ENCODE measurements at regions not wholly inside any gene's neighbourhood (a gene's known extent, or its start where the extent isn't known, plus 50 kb on each side); places are given as distances from the start of the nearest gene placed in this dataset.
A peak's percentile ranks its signal among the peaks of the same experiment; 100 is the strongest.

GRCh38 chr10:4017336-4017735 is 232.3 kb upstream of the KLF6 start:
- no peaks in the 10 kb centered on the region for H3K79me2 ChIP-seq (ENCODE audit: insufficient read depth, low read length)
- no peak overlapping the region for H3K4me3 ChIP-seq (ENCODE audit: low read depth in 1 of 2, low read length in 2 of 2)
- H3K36me3 ChIP-seq (ENCODE audit: insufficient read depth, low read length) = no peaks in the 10 kb centered on the region
- H3K27me3 ChIP-seq (ENCODE audit: insufficient read depth, low read length, poor library complexity) = no peaks in the 10 kb centered on the region
- no peaks in the 10 kb centered on the region for H4K20me1 ChIP-seq (ENCODE audit: insufficient read depth, low read length)
- peaks cover 17% of the 10 kb centered on the region for H3K4me1 ChIP-seq (ENCODE audit: insufficient read depth, low read length)
- no peak overlapping the region for H3K27ac ChIP-seq (ENCODE audit: low read length)
- H2AFZ ChIP-seq (ENCODE audit: low read depth, low read length) = no peak overlapping the region
- no peak overlapping the region for H3K9ac ChIP-seq (ENCODE audit: low read depth, low read length)
- no peak for DNase-seq
- ATAC-seq (ENCODE audit: insufficient read depth, low read depth) = no peak
- H3K9me3 ChIP-seq (ENCODE audit: insufficient read depth, low read length, severe bottlenecking) = no peaks in the 10 kb centered on the region
- TF ChIP-seq EZH2 (IDR thresholded peaks at IDR 0.05; ENCODE audit: borderline replicate concordance, low read depth, low read length, severe bottlenecking) (no peak), CTCF (IDR thresholded peaks at IDR 0.05; ENCODE audit: borderline replicate concordance, extremely low read depth, low read length, poor library complexity, severe bottlenecking) (no peak)
- no peak overlapping the region for H3K4me2 ChIP-seq (ENCODE audit: insufficient read depth, low read length)

GRCh38 chr10:4016214-4016740 is 231.3 kb upstream of the KLF6 start:
- ATAC-seq (ENCODE audit: insufficient read depth, low read depth) (no peak), DNase-seq (no peak)
- no peaks in the 10 kb centered on the region for H3K36me3 ChIP-seq (ENCODE audit: insufficient read depth, low read length)
- no peak overlapping the region for H3K27ac ChIP-seq (ENCODE audit: low read length)
- H3K4me2 ChIP-seq (ENCODE audit: insufficient read depth, low read length) = no peak overlapping the region
- no peak overlapping the region for H3K4me3 ChIP-seq (ENCODE audit: low read depth in 1 of 2, low read length in 2 of 2)
- H3K9me3 ChIP-seq (ENCODE audit: insufficient read depth, low read length, severe bottlenecking) = no peaks in the 10 kb centered on the region
- no peak overlapping the region for H3K9ac ChIP-seq (ENCODE audit: low read depth, low read length)
- no peaks in the 10 kb centered on the region for H4K20me1 ChIP-seq (ENCODE audit: insufficient read depth, low read length)
- peaks cover 13% of the 10 kb centered on the region for H3K4me1 ChIP-seq (ENCODE audit: insufficient read depth, low read length)
- TF ChIP-seq EZH2 (IDR thresholded peaks at IDR 0.05; ENCODE audit: borderline replicate concordance, low read depth, low read length, severe bottlenecking) (no peak), CTCF (IDR thresholded peaks at IDR 0.05; ENCODE audit: borderline replicate concordance, extremely low read depth, low read length, poor library complexity, severe bottlenecking) (no peak)
- no peaks in the 10 kb centered on the region for H3K27me3 ChIP-seq (ENCODE audit: insufficient read depth, low read length, poor library complexity)
- no peak overlapping the region for H2AFZ ChIP-seq (ENCODE audit: low read depth, low read length)
- no peaks in the 10 kb centered on the region for H3K79me2 ChIP-seq (ENCODE audit: insufficient read depth, low read length)

DNA sequence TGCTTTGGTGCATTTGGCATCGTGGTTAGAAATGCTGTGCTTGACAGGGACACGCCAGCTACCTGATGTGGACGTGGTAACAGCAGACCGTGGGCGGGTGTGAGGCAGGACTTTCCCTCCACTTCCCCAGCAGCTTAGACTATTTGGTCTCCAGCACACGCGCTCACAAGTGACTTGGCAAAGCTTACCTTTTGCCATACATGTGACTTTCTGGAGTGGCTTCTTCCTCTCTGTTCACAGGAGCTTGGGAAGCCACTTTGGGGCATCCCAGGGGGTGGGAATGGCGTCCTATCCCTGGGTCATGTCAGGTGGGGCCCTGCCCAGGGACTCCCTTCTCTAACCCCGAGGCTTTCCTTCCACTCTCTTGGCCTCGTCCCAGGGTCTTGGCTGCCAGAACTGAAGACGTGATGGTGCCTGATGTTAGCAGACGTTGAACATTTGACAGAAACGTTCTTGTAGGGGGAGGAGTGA is 228.7 kb upstream of the KLF6 start:
- Histone ChIP-seq H3K9me3 (ENCODE audit: insufficient read depth, low read length, severe bottlenecking) (no peaks in the 10 kb centered on the region), H3K27ac (ENCODE audit: low read length) (no peak overlapping the region), H3K36me3 (ENCODE audit: insufficient read depth, low read length) (no peaks in the 10 kb centered on the region), H3K27me3 (ENCODE audit: insufficient read depth, low read length, poor library complexity) (no peaks in the 10 kb centered on the region), H3K9ac (ENCODE audit: low read depth, low read length) (no peak overlapping the region), H4K20me1 (ENCODE audit: insufficient read depth, low read length) (no peaks in the 10 kb centered on the region), H3K4me2 (ENCODE audit: insufficient read depth, low read length) (no peak overlapping the region), H3K4me3 (ENCODE audit: low read depth in 1 of 2, low read length in 2 of 2) (no peak overlapping the region), H3K4me1 (ENCODE audit: insufficient read depth, low read length) (no peaks in the 10 kb centered on the region), H2AFZ (ENCODE audit: low read depth, low read length) (no peak overlapping the region), H3K79me2 (ENCODE audit: insufficient read depth, low read length) (no peaks in the 10 kb centered on the region)
- ATAC-seq (ENCODE audit: insufficient read depth, low read depth) (no peak), DNase-seq (peak; percentile 17)
- no peak for TF ChIP-seq EZH2 (IDR thresholded peaks at IDR 0.05; ENCODE audit: borderline replicate concordance, low read depth, low read length, severe bottlenecking)
- TF ChIP-seq CTCF (IDR thresholded peaks at IDR 0.05; ENCODE audit: borderline replicate concordance, extremely low read depth, low read length, poor library complexity, severe bottlenecking) = no peak

DNA sequence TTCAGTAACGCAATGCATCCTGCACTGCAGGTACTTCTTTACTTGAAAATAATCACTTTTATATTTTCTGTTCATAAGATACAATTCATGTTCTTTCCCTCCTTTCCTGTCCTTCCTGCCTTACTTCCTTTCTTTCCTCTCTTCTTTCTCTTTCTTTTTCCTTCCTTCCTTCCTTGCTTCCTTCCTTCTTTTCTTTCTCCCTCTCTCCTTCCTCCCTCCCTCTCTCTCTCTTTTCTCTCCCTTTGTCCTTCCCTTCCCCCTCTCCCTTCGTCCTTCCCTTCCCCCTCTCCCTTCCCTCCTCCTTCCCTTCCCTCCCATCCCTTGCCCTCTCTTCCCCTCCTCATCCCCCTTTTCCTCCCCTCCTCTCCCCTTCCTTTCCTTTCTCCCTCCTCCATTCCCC is 227.8 kb upstream of the KLF6 start:
- H2AFZ ChIP-seq (ENCODE audit: low read depth, low read length) = no peak overlapping the region
- no peaks in the 10 kb centered on the region for H3K4me1 ChIP-seq (ENCODE audit: insufficient read depth, low read length)
- no peak overlapping the region for H3K27ac ChIP-seq (ENCODE audit: low read length)
- H3K9ac ChIP-seq (ENCODE audit: low read depth, low read length) = no peak overlapping the region
- no peak overlapping the region for H3K4me3 ChIP-seq (ENCODE audit: low read depth in 1 of 2, low read length in 2 of 2)
- H3K9me3 ChIP-seq (ENCODE audit: insufficient read depth, low read length, severe bottlenecking) = no peaks in the 10 kb centered on the region
- ATAC-seq (ENCODE audit: insufficient read depth, low read depth) (no peak), DNase-seq (no peak)
- TF ChIP-seq CTCF (IDR thresholded peaks at IDR 0.05; ENCODE audit: borderline replicate concordance, extremely low read depth, low read length, poor library complexity, severe bottlenecking) (no peak), EZH2 (IDR thresholded peaks at IDR 0.05; ENCODE audit: borderline replicate concordance, low read depth, low read length, severe bottlenecking) (no peak)
- H3K27me3 ChIP-seq (ENCODE audit: insufficient read depth, low read length, poor library complexity) = no peaks in the 10 kb centered on the region
- H4K20me1 ChIP-seq (ENCODE audit: insufficient read depth, low read length) = no peaks in the 10 kb centered on the region
- H3K4me2 ChIP-seq (ENCODE audit: insufficient read depth, low read length) = no peak overlapping the region
- H3K36me3 ChIP-seq (ENCODE audit: insufficient read depth, low read length) = no peaks in the 10 kb centered on the region
- no peaks in the 10 kb centered on the region for H3K79me2 ChIP-seq (ENCODE audit: insufficient read depth, low read length)

Measured in DND-41 (cell line).